GM18909 (cell line): ENCODE measurements at regions not wholly inside any gene's neighbourhood (a gene's known extent, or its start where the extent isn't known, plus 50 kb on each side); places are given as distances from the start of the nearest gene placed in this dataset.
"Not testable (repeated sequence)": the region's sequence is repeated elsewhere in the genome, so short reads cannot be mapped to it uniquely, and the experiment has no call there.

Experiments
- ATAC-seq: cut with Tn5 transposase; IDR thresholded peaks from one replicate; pipeline ENCODE4 v1.9.1; 2021; ENCODE audit warnings: mild to moderate bottlenecking; ENCODE audit not compliant: unreplicated experiment, poor library complexity

GRCh38 chr13:79999601-80000000, 341.3 kb downstream of the SPRY2 start:
- no peak for ATAC-seq

GRCh38 chr13:79998381-79998880, 342.5 kb downstream of the SPRY2 start:
- ATAC-seq, result no peak

- no peak for ATAC-seq
Observed at GRCh38 chr13:79997244-79997643, 343.7 kb downstream of the SPRY2 start.

GRCh38 chr13:79995334-79995733, 345.6 kb downstream of the SPRY2 start:
- no peak for ATAC-seq

- no peak for ATAC-seq
Observed at GRCh38 chr13:79992111-79992510, 348.8 kb downstream of the SPRY2 start.

- no peak for ATAC-seq
Observed at GRCh38 chr13:79990048-79990447, 350.9 kb downstream of the SPRY2 start.

- ATAC-seq, result no peak
Observed at GRCh38 chr13:79989217-79989661, 351.7 kb downstream of the SPRY2 start.

GRCh38 chr13:79988573-79988972, 352.4 kb downstream of the SPRY2 start:
- no peak for ATAC-seq

- ATAC-seq, result no peak
Observed at GRCh38 chr13:79987761-79988160, 353.2 kb downstream of the SPRY2 start.

- no peak for ATAC-seq
Observed at GRCh38 chr13:79987323-79987722, 353.6 kb downstream of the SPRY2 start.

- ATAC-seq, result no peak
Observed at GRCh38 chr13:79986890-79987289, 354.0 kb downstream of the SPRY2 start.

GRCh38 chr13:79974935-79975650, 365.8 kb downstream of the SPRY2 start:
- not testable (repeated sequence) for ATAC-seq

- ATAC-seq, result peak; percentile 90
Observed at GRCh38 chr13:79973533-79973963, 367.4 kb downstream of the SPRY2 start.

GRCh38 chr13:79972066-79972569, 368.8 kb downstream of the SPRY2 start:
- ATAC-seq, result no peak

- no peak for ATAC-seq
Observed at GRCh38 chr13:79966493-79966895, 374.4 kb downstream of the SPRY2 start.

GRCh38 chr13:79966059-79966458, 374.9 kb downstream of the SPRY2 start:
- no peak for ATAC-seq

GRCh38 chr13:79946556-79946955, 394.4 kb downstream of the SPRY2 start:
- ATAC-seq, result no peak

GRCh38 chr13:79943346-79944023, 397.4 kb downstream of the SPRY2 start:
- no peak for ATAC-seq

GRCh38 chr13:79941752-79942151, 399.2 kb downstream of the SPRY2 start:
- no peak for ATAC-seq

GRCh38 chr13:79939689-79940088, 401.2 kb downstream of the SPRY2 start:
- no peak for ATAC-seq

GRCh38 chr13:79937771-79938216, 403.1 kb downstream of the SPRY2 start:
- ATAC-seq, result no peak
